HL-60/S4 (cell line): ENCODE measurements at regions not wholly inside any gene's neighbourhood (a gene's known extent, or its start where the extent isn't known, plus 50 kb on each side); places are given as distances from the start of the nearest gene placed in this dataset.
"Not testable (repeated sequence)": the region's sequence is repeated elsewhere in the genome, so short reads cannot be mapped to it uniquely, and the experiment has no call there.

ENCODE experiments used
- in situ Hi-C: fragments of 300-500 bp; cut with MboI; formaldehyde crosslinking; loops from 2 replicates; pipeline ENCODE4 v1.14.3; 2022; ENCODE audit warnings: low sequenced_read_pairs

GRCh38 chr12:41699658-41700057 lies 445.0 kb downstream of the GXYLT1 start:
- in situ Hi-C loops, result no loop called here

GRCh38 chr12:41697161-41697560 lies 447.5 kb downstream of the GXYLT1 start:
- in situ Hi-C loops, result no loop called here

- in situ Hi-C loops, result no loop called here
Observed at GRCh38 chr12:41684997-41685396, 459.7 kb downstream of the GXYLT1 start.

GRCh38 chr12:41683513-41684240 lies 461.0 kb downstream of the GXYLT1 start:
- in situ Hi-C loops, result no loop called here

GRCh38 chr12:41683023-41683422 lies 461.7 kb downstream of the GXYLT1 start:
- in situ Hi-C loops, result no loop called here

GRCh38 chr12:41681898-41682297 lies 462.8 kb downstream of the GXYLT1 start:
- in situ Hi-C loops, result no loop called here

GRCh38 chr12:41680155-41680554 lies 464.5 kb downstream of the GXYLT1 start:
- in situ Hi-C loops, result no loop called here

GRCh38 chr12:41663598-41664265 lies 475.6 kb downstream of the PDZRN4 start:
- in situ Hi-C loops, result no loop called here

GRCh38 chr12:41661141-41661765 lies 473.1 kb downstream of the PDZRN4 start:
- in situ Hi-C loops, result no loop called here

- in situ Hi-C loops, result no loop called here
Observed at GRCh38 chr12:41656454-41656853, 468.3 kb downstream of the PDZRN4 start.

- in situ Hi-C loops, result no loop called here
Observed at GRCh38 chr12:41653386-41654326, 465.5 kb downstream of the PDZRN4 start.

GRCh38 chr12:41652981-41653380 lies 464.9 kb downstream of the PDZRN4 start:
- in situ Hi-C loops, result no loop called here

- in situ Hi-C loops, result no loop called here
Observed at GRCh38 chr12:41645624-41646023, 457.5 kb downstream of the PDZRN4 start.

GRCh38 chr12:41642808-41643207 lies 454.7 kb downstream of the PDZRN4 start:
- in situ Hi-C loops, result not testable (repeated sequence)

- in situ Hi-C loops, result no loop called here
Observed at GRCh38 chr12:41636653-41637052, 448.5 kb downstream of the PDZRN4 start.

GRCh38 chr12:41635626-41636364 lies 447.7 kb downstream of the PDZRN4 start:
- in situ Hi-C loops, result no loop called here

- in situ Hi-C loops, result no loop called here
Observed at GRCh38 chr12:41634091-41634490, 446.0 kb downstream of the PDZRN4 start.

GRCh38 chr12:41629611-41630010 lies 441.5 kb downstream of the PDZRN4 start:
- in situ Hi-C loops, result no loop called here

- in situ Hi-C loops, result no loop called here
Observed at GRCh38 chr12:41627476-41627875, 439.4 kb downstream of the PDZRN4 start.

- in situ Hi-C loops, result no loop called here
Observed at GRCh38 chr12:41624571-41624970, 436.5 kb downstream of the PDZRN4 start.
